GM19452 (cell line): ENCODE measurements at regions not wholly inside any gene's neighbourhood (a gene's known extent, or its start where the extent isn't known, plus 50 kb on each side); places are given as distances from the start of the nearest gene placed in this dataset.
A peak's percentile ranks its signal among the peaks of the same experiment; 100 is the strongest.

Experiments used
- ATAC-seq: cut with Tn5 transposase; IDR thresholded peaks from one replicate; pipeline ENCODE4 v1.9.1; 2021; ENCODE audit not compliant: unreplicated experiment

- ATAC-seq, result peak; percentile 68
Observed at GRCh38 chr5:117999939-118000549, 988.3 kb downstream of the DTWD2 start.

- ATAC-seq, result no peak
Observed at GRCh38 chr5:117982691-117983090, 1005.7 kb downstream of the DTWD2 start.

GRCh38 chr5:117973785-117974184 lies 1014.6 kb downstream of the DTWD2 start:
- ATAC-seq, result no peak

GRCh38 chr5:117955831-117956230 lies 1032.5 kb downstream of the DTWD2 start:
- ATAC-seq, result no peak

GRCh38 chr5:117954331-117954730 lies 1034.0 kb downstream of the DTWD2 start:
- ATAC-seq, result no peak

- no peak for ATAC-seq
Observed at GRCh38 chr5:117953272-117953671, 1035.1 kb downstream of the DTWD2 start.

GRCh38 chr5:117947836-117948235 lies 1040.5 kb downstream of the DTWD2 start:
- ATAC-seq, result no peak

- ATAC-seq, result no peak
Observed at GRCh38 chr5:117947121-117947520, 1041.2 kb downstream of the DTWD2 start.

GRCh38 chr5:117945258-117945657 lies 1043.1 kb downstream of the DTWD2 start:
- no peak for ATAC-seq

GRCh38 chr5:117943541-117943940 lies 1044.8 kb downstream of the DTWD2 start:
- ATAC-seq, result no peak

GRCh38 chr5:117942861-117943519 lies 1045.4 kb downstream of the DTWD2 start:
- ATAC-seq, result no peak

GRCh38 chr5:117893211-117893610 lies 1095.1 kb downstream of the DTWD2 start:
- no peak for ATAC-seq

- no peak for ATAC-seq
Observed at GRCh38 chr5:117892360-117892759, 1096.0 kb downstream of the DTWD2 start.

GRCh38 chr5:117889596-117889995 lies 1098.8 kb downstream of the DTWD2 start:
- no peak for ATAC-seq

- peak; percentile 85 for ATAC-seq
Observed at GRCh38 chr5:117888688-117889087, 1099.7 kb downstream of the DTWD2 start.

- no peak for ATAC-seq
Observed at GRCh38 chr5:117881426-117882230, 1106.7 kb downstream of the DTWD2 start.

GRCh38 chr5:117880932-117881331 lies 1107.4 kb downstream of the DTWD2 start:
- no peak for ATAC-seq

GRCh38 chr5:117877731-117878130 lies 1110.6 kb downstream of the DTWD2 start:
- no peak for ATAC-seq

GRCh38 chr5:117872798-117873368 lies 1115.5 kb downstream of the DTWD2 start:
- no peak for ATAC-seq

- no peak for ATAC-seq
Observed at GRCh38 chr5:117869596-117869995, 1118.8 kb downstream of the DTWD2 start.

- ATAC-seq, result no peak
Observed at GRCh38 chr5:117863586-117864296, 1124.6 kb downstream of the DTWD2 start.
